ENCODE measurements at regions not wholly inside any gene's neighbourhood (a gene's known extent, or its start where the extent isn't known, plus 50 kb on each side); places are given as distances from the start of the nearest gene placed in this dataset.
A peak's percentile ranks its signal among the peaks of the same experiment; 100 is the strongest.
"Not testable (repeated sequence)": the region's sequence is repeated elsewhere in the genome, so short reads cannot be mapped to it uniquely, and the experiment has no call there.

GRCh38 chr14:40463886-40464285 is 1031.7 kb upstream of the FBXO33 start:
- DNase-seq, result no peak

GRCh38 chr14:40452674-40453073 is 1020.4 kb upstream of the FBXO33 start:
- no peak for DNase-seq

- no peak for DNase-seq
Measured at GRCh38 chr14:40447017-40447416, 1014.8 kb upstream of the FBXO33 start.

- no peak for DNase-seq
Measured at GRCh38 chr14:40445020-40445419, 1012.8 kb upstream of the FBXO33 start.

- DNase-seq, result no peak
Measured at GRCh38 chr14:40436551-40436950, 1004.3 kb upstream of the FBXO33 start.

GRCh38 chr14:40417777-40418401 is 985.7 kb upstream of the FBXO33 start:
- DNase-seq, result peak; percentile 5

- no peak for DNase-seq
Measured at GRCh38 chr14:40416565-40416964, 984.3 kb upstream of the FBXO33 start.

- peak; percentile 11 for DNase-seq
Measured at GRCh38 chr14:40414386-40414785, 982.2 kb upstream of the FBXO33 start.

GRCh38 chr14:40413136-40413535 is 980.9 kb upstream of the FBXO33 start:
- peak; percentile 18 for DNase-seq

- DNase-seq, result no peak
Measured at GRCh38 chr14:40410708-40411107, 978.5 kb upstream of the FBXO33 start.

- DNase-seq, result no peak
Measured at GRCh38 chr14:40402957-40403356, 970.7 kb upstream of the FBXO33 start.

- no peak for DNase-seq
Measured at GRCh38 chr14:40398981-40399380, 966.7 kb upstream of the FBXO33 start.

- DNase-seq, result no peak
Measured at GRCh38 chr14:40394634-40395340, 962.6 kb upstream of the FBXO33 start.

- DNase-seq, result no peak
Measured at GRCh38 chr14:40393143-40393542, 960.9 kb upstream of the FBXO33 start.

- no peak for DNase-seq
Measured at GRCh38 chr14:40386433-40386832, 954.2 kb upstream of the FBXO33 start.

- no peak for DNase-seq
Measured at GRCh38 chr14:40374221-40374620, 942.0 kb upstream of the FBXO33 start.

- DNase-seq, result no peak
Measured at GRCh38 chr14:40371011-40371410, 938.8 kb upstream of the FBXO33 start.

GRCh38 chr14:40368314-40368713 is 936.1 kb upstream of the FBXO33 start:
- no peak for DNase-seq

GRCh38 chr14:40367717-40368116 is 935.5 kb upstream of the FBXO33 start:
- DNase-seq, result no peak

GRCh38 chr14:40365305-40365704 is 933.1 kb upstream of the FBXO33 start:
- no peak for DNase-seq

GRCh38 chr14:40362856-40363255 is 930.6 kb upstream of the FBXO33 start:
- no peak for DNase-seq

- DNase-seq, result no peak
Measured at GRCh38 chr14:40354754-40355153, 922.5 kb upstream of the FBXO33 start.

- not testable (repeated sequence) for DNase-seq
Measured at GRCh38 chr14:40348104-40348503, 915.9 kb upstream of the FBXO33 start.

- no peak for DNase-seq
Measured at GRCh38 chr14:40347675-40348074, 915.4 kb upstream of the FBXO33 start.

GRCh38 chr14:40346275-40346674 is 914.0 kb upstream of the FBXO33 start:
- DNase-seq, result no peak
